ENCODE measurements at regions not wholly inside any gene's neighbourhood (a gene's known extent, or its start where the extent isn't known, plus 50 kb on each side); places are given as distances from the start of the nearest gene placed in this dataset.

- TF ChIP-seq EZH2 (IDR thresholded peaks at IDR 0.05) (no peak), CTCF (IDR thresholded peaks at IDR 0.05 in 2 of 3, conservative IDR thresholded peaks at IDR 0.05 in 1 of 3; ENCODE audit: borderline replicate concordance in 1 of 3, insufficient read depth in 1 of 3, low read depth in 2 of 3, low read length in 2 of 3) (no peak), POLR2A (IDR thresholded peaks at IDR 0.05; ENCODE audit: borderline replicate concordance, extremely low read depth, insufficient read depth, insufficient read length) (no peak), MAX (IDR thresholded peaks at IDR 0.05) (no peak), ATF3 (IDR thresholded peaks at IDR 0.05) (no peak), ELF1 (IDR thresholded peaks at IDR 0.05; ENCODE audit: borderline replicate concordance, low read depth) (no peak), CEBPB (IDR thresholded peaks at IDR 0.05; ENCODE audit: low read depth) (no peak), ZBTB33 (IDR thresholded peaks at IDR 0.05; ENCODE audit: extremely low read depth, insufficient replicate concordance, low read length) (no peak), REST (IDR thresholded peaks at IDR 0.05; ENCODE audit: low read depth) (no peak), EZH2phosphoT487 (IDR thresholded peaks at IDR 0.05; ENCODE audit: borderline replicate concordance) (no peak)
Observed at GRCh38 chr22:34587357-34588356, 478.3 kb upstream of the ISX start.
